OCI-LY1 (cell line): ENCODE measurements at regions not wholly inside any gene's neighbourhood (a gene's known extent, or its start where the extent isn't known, plus 50 kb on each side); places are given as distances from the start of the nearest gene placed in this dataset.

Experiments used
- H2AFZ ChIP-seq: fragments of 200-600 bp; sonication (generic), shearing (Covaris generic); 2 replicates; pipeline ENCODE4 v1.6.0; 2014; ENCODE audit warnings: antibody characterized with exemption, mild to moderate bottlenecking, low read length
- H3F3A ChIP-seq: fragments of 200-600 bp; sonication (generic), shearing (Covaris generic); 2 replicates; pipeline ENCODE4 v1.6.0; 2014; ENCODE audit warnings: mild to moderate bottlenecking, antibody characterized with exemption, low read length, moderate library complexity; ENCODE audit not compliant: insufficient read depth
- H3K27ac ChIP-seq: fragments of 200-600 bp; sonication (generic); 2 replicates; pipeline ENCODE4 v1.5.1; 2014; ENCODE audit warnings: low read length, mixed run types, mild to moderate bottlenecking, low read depth; ENCODE audit not compliant: poor library complexity, severe bottlenecking
- H3K27me3 ChIP-seq: fragments of 200-600 bp; sonication (generic); 2 replicates; pipeline ENCODE4 v1.6.0; 2014; ENCODE audit warnings: antibody characterized with exemption, mild to moderate bottlenecking, low read length, moderate library complexity; ENCODE audit not compliant: insufficient read depth
- H3K36me3 ChIP-seq: fragments of 200-600 bp; sonication (generic); 2 replicates; pipeline ENCODE4 v1.6.1; 2014; ENCODE audit warnings: mild to moderate bottlenecking, antibody characterized with exemption, low read length, moderate library complexity, mixed read lengths; ENCODE audit not compliant: insufficient read depth
- H3K4me1 ChIP-seq: fragments of 200-600 bp; sonication (generic); 2 replicates; pipeline ENCODE4 v1.5.1; 2014; ENCODE audit warnings: mild to moderate bottlenecking, low read length, moderate library complexity; ENCODE audit not compliant: insufficient read depth, severe bottlenecking
- H3K4me2 ChIP-seq: fragments of 200-600 bp; sonication (generic), shearing (Covaris generic); 2 replicates; pipeline ENCODE4 v1.6.1; 2014; ENCODE audit warnings: low read length
- H3K4me3 ChIP-seq: fragments of 200-600 bp; sonication (generic); 2 replicates; pipeline ENCODE4 v1.5.1; 2014; ENCODE audit warnings: low read length, low read depth, mild to moderate bottlenecking, mixed read lengths; ENCODE audit not compliant: poor library complexity, severe bottlenecking
- H3K79me2 ChIP-seq: fragments of 200-600 bp; shearing (Covaris generic); 2 replicates; pipeline ENCODE4 v1.6.1; 2016; ENCODE audit warnings: mixed run types, low read length, mixed read lengths; ENCODE audit not compliant: insufficient read depth
- H3K9ac ChIP-seq: fragments of 200-600 bp; sonication (generic), shearing (Covaris generic); 2 replicates; pipeline ENCODE4 v1.6.1; 2014; ENCODE audit warnings: mild to moderate bottlenecking, low read length, mixed read lengths
- H3K9me2 ChIP-seq: fragments of 200-600 bp; sonication (generic), shearing (Covaris generic); 2 replicates; pipeline ENCODE4 v1.6.1; 2014; ENCODE audit warnings: low read depth, mild to moderate bottlenecking, low read length, mixed read lengths
- H3K9me3 ChIP-seq: fragments of 200-600 bp; shearing (Covaris generic); 2 replicates; pipeline ENCODE4 v1.6.1; 2014; ENCODE audit warnings: low read length, mixed read lengths
- H4K20me1 ChIP-seq: fragments of 200-600 bp; sonication (generic), shearing (Covaris generic); 2 replicates; pipeline ENCODE4 v1.6.0; 2016; ENCODE audit warnings: mild to moderate bottlenecking, low read length; ENCODE audit not compliant: insufficient read depth
- EZH2 ChIP-seq: fragments of 200-600 bp; sonication (generic), shearing (Covaris generic); IDR thresholded peaks from 2 replicates; pipeline ENCODE4 v1.8.0; 2017; ENCODE audit warnings: borderline replicate concordance, mixed run types, mild to moderate bottlenecking, antibody characterized with exemption, low read length, moderate library complexity, mixed read lengths
- TF ChIP-seq, protein P1 (sequence below): fragments of 200-600 bp; sonication (generic), shearing (Covaris generic); IDR thresholded peaks from 2 replicates; pipeline ENCODE4 v1.5.1; 2017; ENCODE audit warnings: mild to moderate bottlenecking, antibody characterized with exemption, low read length, moderate library complexity, mixed read lengths

DNA sequence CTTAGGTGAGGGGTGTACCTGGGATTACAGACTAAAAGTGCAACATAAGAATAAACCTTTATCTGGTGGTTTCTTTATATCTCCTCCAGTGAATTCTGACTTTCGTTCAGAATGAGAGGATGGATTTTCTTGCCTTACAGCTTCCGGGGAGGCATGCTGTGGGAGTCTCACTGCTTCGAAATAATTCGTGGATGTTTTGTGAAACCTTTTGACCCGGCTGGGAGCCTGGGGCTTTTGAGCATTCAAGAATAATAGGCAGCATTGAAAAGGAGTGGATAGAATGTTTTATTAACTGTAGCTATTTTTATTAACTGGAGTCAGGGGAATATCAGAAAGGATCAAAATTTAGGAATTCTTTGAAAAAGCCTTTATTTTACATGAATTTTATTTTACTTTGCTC is 149.1 kb downstream of the RWDD3 start:
- H3K36me3 ChIP-seq, result no peaks in the 10 kb centered on the region
- no peaks in the 10 kb centered on the region for H3K27me3 ChIP-seq
- no peaks in the 10 kb centered on the region for H3F3A ChIP-seq
- no peak overlapping the region for H2AFZ ChIP-seq
- H4K20me1 ChIP-seq, result no peaks in the 10 kb centered on the region
- H3K27ac ChIP-seq, result no peak overlapping the region
- H3K9me2 ChIP-seq, result no peaks in the 10 kb centered on the region
- H3K4me2 ChIP-seq, result no peak overlapping the region
- H3K79me2 ChIP-seq, result no peaks in the 10 kb centered on the region
- H3K9ac ChIP-seq, result no peak overlapping the region
- TF ChIP-seq, protein P1, sequence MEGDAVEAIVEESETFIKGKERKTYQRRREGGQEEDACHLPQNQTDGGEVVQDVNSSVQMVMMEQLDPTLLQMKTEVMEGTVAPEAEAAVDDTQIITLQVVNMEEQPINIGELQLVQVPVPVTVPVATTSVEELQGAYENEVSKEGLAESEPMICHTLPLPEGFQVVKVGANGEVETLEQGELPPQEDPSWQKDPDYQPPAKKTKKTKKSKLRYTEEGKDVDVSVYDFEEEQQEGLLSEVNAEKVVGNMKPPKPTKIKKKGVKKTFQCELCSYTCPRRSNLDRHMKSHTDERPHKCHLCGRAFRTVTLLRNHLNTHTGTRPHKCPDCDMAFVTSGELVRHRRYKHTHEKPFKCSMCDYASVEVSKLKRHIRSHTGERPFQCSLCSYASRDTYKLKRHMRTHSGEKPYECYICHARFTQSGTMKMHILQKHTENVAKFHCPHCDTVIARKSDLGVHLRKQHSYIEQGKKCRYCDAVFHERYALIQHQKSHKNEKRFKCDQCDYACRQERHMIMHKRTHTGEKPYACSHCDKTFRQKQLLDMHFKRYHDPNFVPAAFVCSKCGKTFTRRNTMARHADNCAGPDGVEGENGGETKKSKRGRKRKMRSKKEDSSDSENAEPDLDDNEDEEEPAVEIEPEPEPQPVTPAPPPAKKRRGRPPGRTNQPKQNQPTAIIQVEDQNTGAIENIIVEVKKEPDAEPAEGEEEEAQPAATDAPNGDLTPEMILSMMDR, result no peak
- no peak overlapping the region for H3K4me3 ChIP-seq
- H3K4me1 ChIP-seq, result no peaks in the 10 kb centered on the region
- no peaks in the 10 kb centered on the region for H3K9me3 ChIP-seq

GRCh38 chr1:95384567-95384966 is 150.6 kb downstream of the RWDD3 start:
- H3K4me2 ChIP-seq, result no peak overlapping the region
- H3K4me3 ChIP-seq, result no peak overlapping the region
- no peak overlapping the region for H2AFZ ChIP-seq
- no peaks in the 10 kb centered on the region for H4K20me1 ChIP-seq
- no peak overlapping the region for H3K9ac ChIP-seq
- H3K36me3 ChIP-seq, result no peaks in the 10 kb centered on the region
- H3K27ac ChIP-seq, result no peak overlapping the region
- no peaks in the 10 kb centered on the region for H3K9me3 ChIP-seq
- H3F3A ChIP-seq, result no peaks in the 10 kb centered on the region
- no peaks in the 10 kb centered on the region for H3K9me2 ChIP-seq
- no peaks in the 10 kb centered on the region for H3K4me1 ChIP-seq
- TF ChIP-seq, protein P1, result no peak
- TF ChIP-seq EZH2, result no peak
- no peaks in the 10 kb centered on the region for H3K27me3 ChIP-seq
- H3K79me2 ChIP-seq, result no peaks in the 10 kb centered on the region

DNA sequence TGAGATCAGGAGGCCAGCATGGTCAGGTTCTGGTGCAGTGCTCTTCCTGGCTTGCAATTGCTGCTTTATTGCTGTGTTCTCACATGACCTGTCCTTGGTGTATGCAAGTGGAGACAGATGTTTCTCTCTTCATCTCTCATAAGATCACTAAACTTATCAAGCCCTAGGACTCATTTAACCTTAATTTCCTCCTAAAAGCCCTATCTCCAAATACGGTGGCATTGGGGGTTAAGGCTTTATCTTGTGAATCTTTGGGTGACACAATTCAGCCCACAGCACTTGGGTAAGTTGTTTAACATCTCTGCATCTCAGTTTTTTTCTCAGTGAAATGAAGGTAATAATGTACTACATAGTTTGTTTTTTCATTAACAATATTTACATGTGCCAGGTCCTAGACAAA is 152.4 kb downstream of the RWDD3 start:
- no peaks in the 10 kb centered on the region for H3K36me3 ChIP-seq
- H3K9ac ChIP-seq, result no peak overlapping the region
- no peaks in the 10 kb centered on the region for H3K4me1 ChIP-seq
- TF ChIP-seq EZH2, result no peak
- TF ChIP-seq, protein P1, result no peak
- H4K20me1 ChIP-seq, result no peaks in the 10 kb centered on the region
- no peaks in the 10 kb centered on the region for H3K79me2 ChIP-seq
- no peaks in the 10 kb centered on the region for H3K9me2 ChIP-seq
- H3K27me3 ChIP-seq, result no peaks in the 10 kb centered on the region
- no peaks in the 10 kb centered on the region for H3F3A ChIP-seq
- H3K4me2 ChIP-seq, result no peak overlapping the region
- H3K4me3 ChIP-seq, result no peak overlapping the region
- no peak overlapping the region for H3K27ac ChIP-seq
- H2AFZ ChIP-seq, result no peak overlapping the region
- no peaks in the 10 kb centered on the region for H3K9me3 ChIP-seq
